ENCODE measurements at regions not wholly inside any gene's neighbourhood (a gene's known extent, or its start where the extent isn't known, plus 50 kb on each side); places are given as distances from the start of the nearest gene placed in this dataset.

GRCh38 chr13:106797081-106797640 lies 229.2 kb upstream of the ARGLU1 start:
- no peak for TF ChIP-seq CTCF (IDR thresholded peaks at IDR 0.05)
- no peak for TF ChIP-seq POLR2A (IDR thresholded peaks at IDR 0.05)

Data from thyroid gland (tissue), 4 donors.